IMR-90 (cell line): ENCODE measurements at regions not wholly inside any gene's neighbourhood (a gene's known extent, or its start where the extent isn't known, plus 50 kb on each side); places are given as distances from the start of the nearest gene placed in this dataset.
A peak's percentile ranks its signal among the peaks of the same experiment; 100 is the strongest.
"Not testable (repeated sequence)": the region's sequence is repeated elsewhere in the genome, so short reads cannot be mapped to it uniquely, and the experiment has no call there.

Experiments used
- ATAC-seq: fragments of 200-7000 bp; cut with Tn5 transposase; 2 replicates; pipeline ENCODE4 v1.9.1; 2020; ENCODE audit warnings: low read depth, mild to moderate bottlenecking, moderate library complexity
- BruUV-seq: library from RNA; stranded (reverse); fragments of 400-500 nt; replicated peaks from 2 replicates; lab custom pipeline; 2021; lab: Mats Ljungman, UMichigan
- CTCF ChIA-PET: fragments of 300-600 bp; formaldehyde crosslinking; extraction: SDS; loops from one replicate; lab custom pipeline; 2021; ENCODE audit warnings: antibody characterized with exemption; lab: Yijun Ruan, JAX
- POLR2A ChIA-PET: fragments of 300-600 bp; sonication (Branson Sonifier 250); formaldehyde crosslinking; loops from one replicate; lab custom pipeline; 2022; ENCODE audit warnings: antibody characterized with exemption; ENCODE audit not compliant: unreplicated experiment; lab: Charles Lee
- DNase-seq: peaks from one replicate; pipeline ENCODE4 v3.0.0; 2013
- H2AFZ ChIP-seq: replicated peaks from 2 replicates; pipeline ENCODE3; 2013; ENCODE audit warnings: low read length, mild to moderate bottlenecking; ENCODE audit not compliant: poor library complexity
- H2AK5ac ChIP-seq: 2 replicates; pipeline ENCODE4 v1.6.1; 2013; ENCODE audit warnings: low read depth, low read length, inconsistent platforms
- H2AK9ac ChIP-seq: replicated peaks from 2 replicates; pipeline ENCODE3; 2013; ENCODE audit warnings: mild to moderate bottlenecking, low read depth, low read length, moderate library complexity; ENCODE audit not compliant: poor library complexity
- H2BK120ac ChIP-seq: 2 replicates; pipeline ENCODE4 v1.6.1; 2013; ENCODE audit warnings: low read depth, low read length, inconsistent platforms
- H2BK15ac ChIP-seq: 3 replicates; pipeline ENCODE4 v1.6.1; 2013; ENCODE audit warnings: low read depth, low read length, inconsistent platforms
- H2BK20ac ChIP-seq: 2 replicates; pipeline ENCODE4 v1.6.1; 2013; ENCODE audit warnings: low read depth, mild to moderate bottlenecking, inconsistent platforms, low read length, moderate library complexity
- H2BK5ac ChIP-seq: 2 replicates; pipeline ENCODE4 v1.6.1; 2013; ENCODE audit warnings: mild to moderate bottlenecking, low read depth, low read length, inconsistent platforms; ENCODE audit not compliant: poor library complexity, severe bottlenecking
- H3K14ac ChIP-seq: replicated peaks from 2 replicates; pipeline ENCODE4 v1.6.1; 2013; ENCODE audit warnings: low read depth, low read length, inconsistent platforms
- H3K18ac ChIP-seq: 2 replicates; pipeline ENCODE4 v1.6.1; 2013; ENCODE audit warnings: low read depth, low read length, control low read depth
- H3K23ac ChIP-seq: 2 replicates; pipeline ENCODE4 v1.6.1; 2013; ENCODE audit warnings: low read depth, low read length, inconsistent platforms
- H3K27ac ChIP-seq: 2 replicates; pipeline ENCODE4 v1.5.1; 2013; ENCODE audit warnings: mild to moderate bottlenecking, control low read depth, low read length; ENCODE audit not compliant: insufficient read depth
- H3K27me3 ChIP-seq: 2 replicates; pipeline ENCODE4 v1.6.1; 2013; ENCODE audit warnings: low read length; ENCODE audit not compliant: control insufficient read depth, insufficient read depth
- H3K36me3 ChIP-seq: 2 replicates; pipeline ENCODE4 v1.6.1; 2013; ENCODE audit warnings: low read length, mixed read lengths; ENCODE audit not compliant: control insufficient read depth, insufficient read depth
- H3K4ac ChIP-seq: 2 replicates; pipeline ENCODE4 v1.6.1; 2013; ENCODE audit warnings: low read depth, low read length, inconsistent platforms
- H3K4me1 ChIP-seq: 2 replicates; pipeline ENCODE4 v1.6.1; 2013; ENCODE audit warnings: low read length, mixed read lengths; ENCODE audit not compliant: control insufficient read depth, insufficient read depth
- H3K4me2 ChIP-seq: 2 replicates; pipeline ENCODE4 v1.6.1; 2013; ENCODE audit warnings: low read depth, mild to moderate bottlenecking, control low read depth, low read length, moderate library complexity
- H3K4me3 ChIP-seq: 2 replicates; pipeline ENCODE4 v1.5.1; 2013; ENCODE audit warnings: low read depth, mild to moderate bottlenecking, control low read depth, low read length, moderate library complexity; ENCODE audit not compliant: insufficient read depth
- H3K56ac ChIP-seq: 2 replicates; pipeline ENCODE4 v1.6.1; 2013; ENCODE audit warnings: low read length, inconsistent platforms; ENCODE audit not compliant: insufficient read depth; ENCODE audit errors: extremely low read depth
- H3K79me1 ChIP-seq, 2 experiments: 2 replicates each; pipeline ENCODE4 v1.6.1; 2013; ENCODE audit warnings: low read length in 2 of 2, inconsistent platforms in 1 of 2, low read depth in 1 of 2
- H3K9ac ChIP-seq: 2 replicates; pipeline ENCODE4 v1.6.1; 2013; ENCODE audit warnings: low read depth, low read length, control low read depth
- H3K9me1 ChIP-seq: 2 replicates; pipeline ENCODE4 v1.6.1; 2013; ENCODE audit warnings: low read length, inconsistent platforms; ENCODE audit not compliant: insufficient read depth
- H3K9me3 ChIP-seq: 2 replicates; pipeline ENCODE4 v1.6.1; 2013; ENCODE audit warnings: low read length; ENCODE audit not compliant: control insufficient read depth, insufficient read depth
- H4K20me1 ChIP-seq: 2 replicates; pipeline ENCODE4 v1.6.1; 2013; ENCODE audit warnings: low read length, inconsistent platforms; ENCODE audit not compliant: insufficient read depth
- H4K5ac ChIP-seq: 2 replicates; pipeline ENCODE4 v1.6.1; 2013; ENCODE audit warnings: mild to moderate bottlenecking, low read depth, low read length, control low read depth
- H4K8ac ChIP-seq, 2 experiments: 2 replicates each; pipeline ENCODE4 v1.6.1; 2013; ENCODE audit warnings: low read depth in 2 of 2, low read length in 2 of 2, control low read depth in 1 of 2, inconsistent platforms in 1 of 2
- H4K91ac ChIP-seq: 2 replicates; pipeline ENCODE4 v1.6.1; 2013; ENCODE audit warnings: low read depth, low read length, inconsistent platforms; ENCODE audit not compliant: insufficient read depth
- CEBPB ChIP-seq: IDR thresholded peaks from 2 replicates; pipeline ENCODE4 v1.6.1; 2012; ENCODE audit warnings: low read depth, low read length, improper control_type of control experiment
- WGBS, 2 experiments: methylation state at CpG; one replicate each; pipeline versions ENCODE4 v1.1.5 to v1.1.7; 2013; ENCODE audit warnings: missing lambda C conversion rate in 2 of 2; ENCODE audit not compliant: insufficient read length in 1 of 2; ENCODE audit errors: extremely low coverage in 2 of 2; 5-methylcytosine and 5-hydroxymethylcytosine counted together
- dilution Hi-C: fragments of 300-500 bp; cut with HindIII; formaldehyde crosslinking; loops from one replicate; pipeline ENCODE4 v1.14.3; 2018; ENCODE audit warnings: low sequenced_read_pairs; ENCODE audit not compliant: unreplicated experiment
- in situ Hi-C: fragments of 300-500 bp; cut with MboI; formaldehyde crosslinking; loops from 3 replicates; pipeline ENCODE4 v1.14.3; 2019; ENCODE audit warnings: low sequenced_read_pairs, inconsistent platforms, mixed read lengths
- intact Hi-C: fragments of 100-400 bp; cut with micrococcal nuclease; formaldehyde crosslinking; loops from 2 replicates; pipeline ENCODE4 v1.10.0; 2022

DNA sequence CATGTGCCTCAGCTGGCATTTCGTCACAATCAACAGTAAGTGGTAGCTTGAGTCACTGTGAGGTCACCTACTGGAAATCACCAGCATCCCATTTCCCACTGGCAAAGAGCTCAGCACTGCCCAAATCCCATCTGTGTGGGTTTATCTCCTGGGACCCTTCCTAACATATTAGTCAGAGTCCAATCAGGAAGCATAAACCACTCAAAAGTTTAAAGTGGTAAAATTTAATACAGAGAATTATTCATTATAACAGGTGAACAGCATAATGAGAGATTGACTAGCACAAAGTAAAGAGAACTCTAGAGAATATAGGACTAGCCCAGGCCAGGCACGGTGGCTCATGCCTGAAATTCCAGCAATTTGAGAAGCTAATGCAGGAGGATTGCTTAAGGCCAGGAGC is 107.1 kb upstream of the TP53BP2 start:
- H4K5ac ChIP-seq, CTCF ChIA-PET, H4K8ac ChIP-seq, dilution Hi-C loops, H4K91ac ChIP-seq, H3K14ac ChIP-seq, H3K36me3 ChIP-seq, H3K4ac ChIP-seq, H3K56ac ChIP-seq, in situ Hi-C loops, H2BK15ac ChIP-seq, H3K27me3 ChIP-seq, H2AK5ac ChIP-seq, ATAC-seq, H3K79me1 ChIP-seq, H3K18ac ChIP-seq, H2BK120ac ChIP-seq, BruUV-seq, H3K4me1 ChIP-seq, H3K4me2 ChIP-seq, H3K9me3 ChIP-seq, H2BK20ac ChIP-seq, H2BK5ac ChIP-seq, H3K4me3 ChIP-seq, H4K20me1 ChIP-seq, POLR2A ChIA-PET, H3K23ac ChIP-seq, H2AFZ ChIP-seq, H3K9me1 ChIP-seq, H3K9ac ChIP-seq, intact Hi-C loops, H2AK9ac ChIP-seq, H3K27ac ChIP-seq: not testable (repeated sequence)
- WGBS, 2 experiments = no CpG with 5 or more reads among the region's 2 CpGs
- TF ChIP-seq CEBPB = 0 out of 2 replicates have a peak, but pooled peaks have one; percentile 22
- peak; percentile 48 for DNase-seq

DNA sequence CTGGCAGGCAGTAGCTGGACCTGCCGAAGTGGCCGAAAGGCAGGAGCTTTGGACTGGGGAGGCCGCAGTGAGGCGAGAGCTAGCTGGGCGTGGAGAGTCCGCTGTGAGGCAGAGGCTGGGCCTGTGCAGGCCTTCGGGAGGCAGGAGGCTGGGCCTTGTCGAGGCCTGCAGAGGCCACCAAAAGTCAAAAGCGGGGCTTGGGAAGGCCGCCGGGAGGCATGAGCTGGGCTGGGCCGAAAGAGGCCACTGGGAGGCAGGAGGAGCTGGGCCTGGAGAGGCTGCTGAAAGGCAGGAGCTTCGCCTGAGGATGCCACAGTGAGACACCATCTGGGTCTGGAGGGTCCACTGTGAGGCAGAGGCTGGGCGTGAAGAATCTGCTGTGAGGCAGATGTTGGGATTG is 105.8 kb upstream of the TP53BP2 start:
- H3K14ac ChIP-seq, H3K23ac ChIP-seq, H3K18ac ChIP-seq, intact Hi-C loops, H4K20me1 ChIP-seq, H4K5ac ChIP-seq, H2AFZ ChIP-seq, H3K4me2 ChIP-seq, CTCF ChIA-PET, H3K27me3 ChIP-seq, H2BK5ac ChIP-seq, H3K4me3 ChIP-seq, dilution Hi-C loops, DNase-seq, H4K8ac ChIP-seq, H2BK120ac ChIP-seq, in situ Hi-C loops, H3K9me1 ChIP-seq, H2BK20ac ChIP-seq, H3K56ac ChIP-seq, H2AK5ac ChIP-seq, H3K9me3 ChIP-seq, POLR2A ChIA-PET, H3K9ac ChIP-seq, ATAC-seq, H2BK15ac ChIP-seq, H2AK9ac ChIP-seq, H3K4me1 ChIP-seq, H3K79me1 ChIP-seq, H3K4ac ChIP-seq, H3K36me3 ChIP-seq, H3K27ac ChIP-seq, H4K91ac ChIP-seq: not testable (repeated sequence)
- no CpG with 5 or more reads among the region's 14 CpGs for WGBS, 2 experiments
- TSS peak; percentile 79 for BruUV-seq
